ENCODE measurements at regions not wholly inside any gene's neighbourhood (a gene's known extent, or its start where the extent isn't known, plus 50 kb on each side); places are given as distances from the start of the nearest gene placed in this dataset.

DNA sequence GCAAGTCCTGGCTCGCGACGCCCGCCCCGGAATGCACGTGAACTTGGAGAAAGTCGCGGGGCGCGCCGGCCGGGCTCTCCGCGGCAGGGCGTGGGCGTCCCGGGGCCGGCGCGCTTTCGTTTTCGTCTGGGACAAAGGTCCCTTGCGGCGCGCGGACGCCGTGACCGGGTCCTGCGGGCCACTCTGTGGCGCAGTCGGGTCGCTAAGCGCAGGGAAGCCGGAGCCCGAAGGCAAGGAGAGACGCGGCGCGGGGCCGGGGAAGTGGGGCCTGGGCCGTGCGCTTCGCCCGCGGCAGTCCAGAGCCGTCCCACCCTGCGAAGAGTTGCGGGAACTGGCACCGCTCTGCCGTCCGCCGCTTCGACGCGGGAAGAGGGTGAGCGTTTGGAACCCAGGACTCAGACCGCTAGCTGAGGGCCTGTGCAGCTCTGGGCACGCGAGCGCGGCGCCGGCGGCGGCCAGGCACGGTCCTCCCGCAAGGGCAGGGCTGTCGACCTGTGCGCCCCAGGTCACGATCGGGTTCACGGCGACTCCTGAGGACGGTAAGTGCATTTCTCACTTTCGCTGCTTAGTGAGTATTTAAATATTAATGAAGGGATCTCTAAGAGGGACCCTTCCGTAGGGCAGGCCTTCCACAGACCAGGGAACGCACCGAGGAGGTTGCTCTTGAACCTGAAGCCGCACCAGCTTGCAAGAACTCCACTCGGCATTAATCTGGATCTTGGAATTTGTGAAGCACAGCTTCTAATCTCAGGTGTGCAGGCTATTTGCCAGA is 78.0 kb upstream of the PPARA start:
- TF ChIP-seq, protein P1, sequence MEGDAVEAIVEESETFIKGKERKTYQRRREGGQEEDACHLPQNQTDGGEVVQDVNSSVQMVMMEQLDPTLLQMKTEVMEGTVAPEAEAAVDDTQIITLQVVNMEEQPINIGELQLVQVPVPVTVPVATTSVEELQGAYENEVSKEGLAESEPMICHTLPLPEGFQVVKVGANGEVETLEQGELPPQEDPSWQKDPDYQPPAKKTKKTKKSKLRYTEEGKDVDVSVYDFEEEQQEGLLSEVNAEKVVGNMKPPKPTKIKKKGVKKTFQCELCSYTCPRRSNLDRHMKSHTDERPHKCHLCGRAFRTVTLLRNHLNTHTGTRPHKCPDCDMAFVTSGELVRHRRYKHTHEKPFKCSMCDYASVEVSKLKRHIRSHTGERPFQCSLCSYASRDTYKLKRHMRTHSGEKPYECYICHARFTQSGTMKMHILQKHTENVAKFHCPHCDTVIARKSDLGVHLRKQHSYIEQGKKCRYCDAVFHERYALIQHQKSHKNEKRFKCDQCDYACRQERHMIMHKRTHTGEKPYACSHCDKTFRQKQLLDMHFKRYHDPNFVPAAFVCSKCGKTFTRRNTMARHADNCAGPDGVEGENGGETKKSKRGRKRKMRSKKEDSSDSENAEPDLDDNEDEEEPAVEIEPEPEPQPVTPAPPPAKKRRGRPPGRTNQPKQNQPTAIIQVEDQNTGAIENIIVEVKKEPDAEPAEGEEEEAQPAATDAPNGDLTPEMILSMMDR (conservative IDR thresholded peaks at IDR 0.05; ENCODE audit: low read depth, low read length): no peak
- TF ChIP-seq POLR2A (IDR thresholded peaks at IDR 0.05; ENCODE audit: low read depth, low read length) (no peak; the same call in 1 of the 2 replicates), RAD21 (IDR thresholded peaks at IDR 0.05; ENCODE audit: low read length) (no peak), CEBPB (IDR thresholded peaks at IDR 0.05; ENCODE audit: low read depth, low read length) (no peak), SMC3 (IDR thresholded peaks at IDR 0.05; ENCODE audit: low read depth, low read length) (no peak), FOS (IDR thresholded peaks at IDR 0.05; ENCODE audit: low read depth, low read length) (no peak), RCOR1 (IDR thresholded peaks at IDR 0.05; ENCODE audit: insufficient replicate concordance, low read length) (no peak), RFX5 (IDR thresholded peaks at IDR 0.05; ENCODE audit: low read depth, low read length) (no peak), BHLHE40 (IDR thresholded peaks at IDR 0.05; ENCODE audit: low read depth, low read length) (peak; percentile 41; the same call in 1 of the 2 replicates)
- TF ChIP-seq, protein P2, sequence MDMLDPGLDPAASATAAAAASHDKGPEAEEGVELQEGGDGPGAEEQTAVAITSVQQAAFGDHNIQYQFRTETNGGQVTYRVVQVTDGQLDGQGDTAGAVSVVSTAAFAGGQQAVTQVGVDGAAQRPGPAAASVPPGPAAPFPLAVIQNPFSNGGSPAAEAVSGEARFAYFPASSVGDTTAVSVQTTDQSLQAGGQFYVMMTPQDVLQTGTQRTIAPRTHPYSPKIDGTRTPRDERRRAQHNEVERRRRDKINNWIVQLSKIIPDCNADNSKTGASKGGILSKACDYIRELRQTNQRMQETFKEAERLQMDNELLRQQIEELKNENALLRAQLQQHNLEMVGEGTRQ (IDR thresholded peaks at IDR 0.05; ENCODE audit: low read depth, low read length): no peak

Data from IMR-90 (cell line).